ENCODE measurements at regions not wholly inside any gene's neighbourhood (a gene's known extent, or its start where the extent isn't known, plus 50 kb on each side); places are given as distances from the start of the nearest gene placed in this dataset.

GRCh38 chr1:37363535-37363934, 110.8 kb upstream of the ZC3H12A start:
- no peak for TF ChIP-seq CTCF (conservative IDR thresholded peaks at IDR 0.05 in 1 of 2, IDR thresholded peaks at IDR 0.05 in 1 of 2; ENCODE audit: low read depth in 1 of 2, low read length in 2 of 2)
- no peak for TF ChIP-seq EZH2 (IDR thresholded peaks at IDR 0.05; ENCODE audit: low read length, missing control alignments)

Data from fibroblast of lung (primary cell).